ENCODE measurements at regions not wholly inside any gene's neighbourhood (a gene's known extent, or its start where the extent isn't known, plus 50 kb on each side); places are given as distances from the start of the nearest gene placed in this dataset.

DNA sequence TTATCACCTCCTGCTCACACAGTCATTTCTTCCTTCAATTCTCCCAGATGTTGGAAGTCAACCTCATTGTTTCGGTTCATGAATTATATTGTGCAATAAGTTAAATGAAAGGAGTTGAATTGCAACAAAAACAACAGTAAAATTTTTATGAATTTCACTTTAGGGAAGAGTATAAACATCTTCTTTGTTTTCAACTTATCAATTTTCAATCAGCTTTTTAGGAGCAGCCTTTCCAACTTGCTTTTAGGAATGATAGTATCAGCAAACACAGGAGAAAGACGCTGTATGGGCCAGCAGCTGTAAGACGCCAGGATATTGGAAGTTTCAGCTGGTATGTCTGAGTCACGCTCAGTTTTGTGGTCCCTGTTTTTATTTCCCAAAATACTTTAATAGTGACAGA lies 132.5 kb upstream of the ARGLU1 start (continued):
- TF ChIP-seq OTX1 (CRISPR knock-in tag; IDR thresholded peaks at IDR 0.05) (no peak), ZNF584 (CRISPR knock-in tag; IDR thresholded peaks at IDR 0.05; ENCODE audit: low read depth) (no peak), PTBP1 (IDR thresholded peaks at IDR 0.05; ENCODE audit: low read depth, low read length) (no peak), SNIP1 (IDR thresholded peaks at IDR 0.05; ENCODE audit: low read depth) (no peak), ZNF408 (CRISPR knock-in tag; IDR thresholded peaks at IDR 0.05; ENCODE audit: low read depth) (no peak), DIDO1 (tag; IDR thresholded peaks at IDR 0.05; ENCODE audit: low read depth) (no peak), POLR2B (IDR thresholded peaks at IDR 0.05; ENCODE audit: low read depth, partially characterized antibody) (no peak)
- TF ChIP-seq, protein P1, sequence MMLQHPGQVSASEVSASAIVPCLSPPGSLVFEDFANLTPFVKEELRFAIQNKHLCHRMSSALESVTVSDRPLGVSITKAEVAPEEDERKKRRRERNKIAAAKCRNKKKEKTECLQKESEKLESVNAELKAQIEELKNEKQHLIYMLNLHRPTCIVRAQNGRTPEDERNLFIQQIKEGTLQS (IDR thresholded peaks at IDR 0.05), result no peak
- TF ChIP-seq, protein P1 (CRISPR knock-in tag; conservative IDR thresholded peaks at IDR 0.05), result no peak

DNA sequence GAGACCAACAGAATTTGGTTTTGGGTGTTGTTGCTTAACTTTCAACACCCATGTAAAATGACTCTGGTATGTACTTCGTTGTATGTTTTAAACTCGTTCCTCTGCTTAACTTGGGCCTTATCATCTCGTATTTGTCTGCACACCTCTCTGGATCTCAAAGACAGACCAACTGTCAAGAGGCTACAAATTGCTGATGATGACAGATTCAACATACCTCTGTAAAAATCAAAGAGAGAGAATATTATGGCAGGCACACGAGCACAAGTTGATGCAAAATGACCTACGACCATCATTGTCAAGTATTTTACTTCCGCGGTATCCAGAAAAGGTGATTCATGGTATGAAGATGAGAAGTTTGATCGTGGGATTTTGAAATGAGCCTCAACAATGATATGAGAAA lies 132.1 kb upstream of the ARGLU1 start:
- 1% methylated on average over 8 of the region's 8 CpGs for WGBS (ENCODE audit: insufficient coverage, low coverage, missing lambda C conversion rate)
- BruUV-seq (replicated peaks), result no TSS peak
- no peak overlapping the region for H3K4me2 ChIP-seq (ENCODE audit: insufficient read depth, low read length)
- no peaks in the 10 kb centered on the region for H3K9me1 ChIP-seq (ENCODE audit: control insufficient read depth, insufficient read depth, low read length)
- intact Hi-C loops (cut with micrococcal nuclease) (no loop called here), in situ Hi-C loops (cut with MboI) (no loop called here)
- no peaks in the 10 kb centered on the region for H3K79me2 ChIP-seq (ENCODE audit: control insufficient read depth, insufficient read depth, low read length)
- H2AFZ ChIP-seq (ENCODE audit: low read depth, low read length), result no peak overlapping the region
- H3K9ac ChIP-seq (ENCODE audit: insufficient read depth in 1 of 2, low read depth in 2 of 2, low read length in 2 of 2), result no peak overlapping the region
- CTCF ChIA-PET (ENCODE audit: low intra/inter-chr PET ratio), result no interaction called here
- ATAC-seq (no peak), FAIRE-seq (no peak), DNase-seq (ENCODE audit: extremely low read depth in 1 of 4, low spot score in 3 of 4) (no peak)
- H3K27me3 ChIP-seq (ENCODE audit: control insufficient read depth in 2 of 2, insufficient read depth in 2 of 2, low read length in 2 of 2), result no peaks in the 10 kb centered on the region; a peak in 1 of 5 replicates
- H4K20me1 ChIP-seq (replicated peaks; ENCODE audit: control insufficient read depth, insufficient read depth, low read length), result no peaks in the 10 kb centered on the region
- no peaks in the 10 kb centered on the region for H3K9me3 ChIP-seq (replicated peaks; ENCODE audit: control insufficient read depth, insufficient read depth, low read depth, low read length)
- H3K4me1 ChIP-seq (replicated peaks in 1 of 2; ENCODE audit: control insufficient read depth in 2 of 2, insufficient read depth in 2 of 2, low read length in 2 of 2), result no peaks in the 10 kb centered on the region
- POLR2A ChIA-PET, result no interaction called here
- H3K36me3 ChIP-seq (ENCODE audit: control insufficient read depth, insufficient read depth, low read length), result no peaks in the 10 kb centered on the region
- H3K27ac ChIP-seq (ENCODE audit: extremely low read depth, low read depth, low read length), result no peak overlapping the region
- no peak overlapping the region for H3K4me3 ChIP-seq
- TF ChIP-seq BHLHE40 (IDR thresholded peaks at IDR 0.05; ENCODE audit: low read length), result no peak
- TF ChIP-seq, protein P2, sequence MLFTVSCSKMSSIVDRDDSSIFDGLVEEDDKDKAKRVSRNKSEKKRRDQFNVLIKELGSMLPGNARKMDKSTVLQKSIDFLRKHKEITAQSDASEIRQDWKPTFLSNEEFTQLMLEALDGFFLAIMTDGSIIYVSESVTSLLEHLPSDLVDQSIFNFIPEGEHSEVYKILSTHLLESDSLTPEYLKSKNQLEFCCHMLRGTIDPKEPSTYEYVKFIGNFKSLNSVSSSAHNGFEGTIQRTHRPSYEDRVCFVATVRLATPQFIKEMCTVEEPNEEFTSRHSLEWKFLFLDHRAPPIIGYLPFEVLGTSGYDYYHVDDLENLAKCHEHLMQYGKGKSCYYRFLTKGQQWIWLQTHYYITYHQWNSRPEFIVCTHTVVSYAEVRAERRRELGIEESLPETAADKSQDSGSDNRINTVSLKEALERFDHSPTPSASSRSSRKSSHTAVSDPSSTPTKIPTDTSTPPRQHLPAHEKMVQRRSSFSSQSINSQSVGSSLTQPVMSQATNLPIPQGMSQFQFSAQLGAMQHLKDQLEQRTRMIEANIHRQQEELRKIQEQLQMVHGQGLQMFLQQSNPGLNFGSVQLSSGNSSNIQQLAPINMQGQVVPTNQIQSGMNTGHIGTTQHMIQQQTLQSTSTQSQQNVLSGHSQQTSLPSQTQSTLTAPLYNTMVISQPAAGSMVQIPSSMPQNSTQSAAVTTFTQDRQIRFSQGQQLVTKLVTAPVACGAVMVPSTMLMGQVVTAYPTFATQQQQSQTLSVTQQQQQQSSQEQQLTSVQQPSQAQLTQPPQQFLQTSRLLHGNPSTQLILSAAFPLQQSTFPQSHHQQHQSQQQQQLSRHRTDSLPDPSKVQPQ (CRISPR knock-in tag; IDR thresholded peaks at IDR 0.05; ENCODE audit: borderline replicate concordance), result no peak
- TF ChIP-seq, protein P3, sequence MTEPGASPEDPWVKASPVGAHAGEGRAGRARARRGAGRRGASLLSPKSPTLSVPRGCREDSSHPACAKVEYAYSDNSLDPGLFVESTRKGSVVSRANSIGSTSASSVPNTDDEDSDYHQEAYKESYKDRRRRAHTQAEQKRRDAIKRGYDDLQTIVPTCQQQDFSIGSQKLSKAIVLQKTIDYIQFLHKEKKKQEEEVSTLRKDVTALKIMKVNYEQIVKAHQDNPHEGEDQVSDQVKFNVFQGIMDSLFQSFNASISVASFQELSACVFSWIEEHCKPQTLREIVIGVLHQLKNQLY (CRISPR knock-in tag; conservative IDR thresholded peaks at IDR 0.05), result no peak
- no peak for TF ChIP-seq ZNF583 (CRISPR knock-in tag; IDR thresholded peaks at IDR 0.05)
- TF ChIP-seq ASH1L (IDR thresholded peaks at IDR 0.05; ENCODE audit: borderline replicate concordance, low read depth, partially characterized antibody), result no peak
- no peak for TF ChIP-seq FOXJ3 (CRISPR knock-in tag; IDR thresholded peaks at IDR 0.05)
- TF ChIP-seq, protein P4, sequence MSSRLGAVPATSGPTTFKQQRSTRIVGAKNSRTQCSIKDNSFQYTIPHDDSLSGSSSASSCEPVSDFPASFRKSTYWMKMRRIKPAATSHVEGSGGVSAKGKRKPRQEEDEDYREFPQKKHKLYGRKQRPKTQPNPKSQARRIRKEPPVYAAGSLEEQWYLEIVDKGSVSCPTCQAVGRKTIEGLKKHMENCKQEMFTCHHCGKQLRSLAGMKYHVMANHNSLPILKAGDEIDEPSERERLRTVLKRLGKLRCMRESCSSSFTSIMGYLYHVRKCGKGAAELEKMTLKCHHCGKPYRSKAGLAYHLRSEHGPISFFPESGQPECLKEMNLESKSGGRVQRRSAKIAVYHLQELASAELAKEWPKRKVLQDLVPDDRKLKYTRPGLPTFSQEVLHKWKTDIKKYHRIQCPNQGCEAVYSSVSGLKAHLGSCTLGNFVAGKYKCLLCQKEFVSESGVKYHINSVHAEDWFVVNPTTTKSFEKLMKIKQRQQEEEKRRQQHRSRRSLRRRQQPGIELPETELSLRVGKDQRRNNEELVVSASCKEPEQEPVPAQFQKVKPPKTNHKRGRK (tag; IDR thresholded peaks at IDR 0.05), result no peak
- TF ChIP-seq KDM5B (IDR thresholded peaks at IDR 0.05; ENCODE audit: insufficient replicate concordance, low read depth, low read length), result no peak
- TF ChIP-seq TBL1XR1 (IDR thresholded peaks at IDR 0.05; ENCODE audit: low read length in 2 of 2), result no peak

Data from K562 (cell line).